ENCODE measurements at regions not wholly inside any gene's neighbourhood (a gene's known extent, or its start where the extent isn't known, plus 50 kb on each side); places are given as distances from the start of the nearest gene placed in this dataset.

DNA sequence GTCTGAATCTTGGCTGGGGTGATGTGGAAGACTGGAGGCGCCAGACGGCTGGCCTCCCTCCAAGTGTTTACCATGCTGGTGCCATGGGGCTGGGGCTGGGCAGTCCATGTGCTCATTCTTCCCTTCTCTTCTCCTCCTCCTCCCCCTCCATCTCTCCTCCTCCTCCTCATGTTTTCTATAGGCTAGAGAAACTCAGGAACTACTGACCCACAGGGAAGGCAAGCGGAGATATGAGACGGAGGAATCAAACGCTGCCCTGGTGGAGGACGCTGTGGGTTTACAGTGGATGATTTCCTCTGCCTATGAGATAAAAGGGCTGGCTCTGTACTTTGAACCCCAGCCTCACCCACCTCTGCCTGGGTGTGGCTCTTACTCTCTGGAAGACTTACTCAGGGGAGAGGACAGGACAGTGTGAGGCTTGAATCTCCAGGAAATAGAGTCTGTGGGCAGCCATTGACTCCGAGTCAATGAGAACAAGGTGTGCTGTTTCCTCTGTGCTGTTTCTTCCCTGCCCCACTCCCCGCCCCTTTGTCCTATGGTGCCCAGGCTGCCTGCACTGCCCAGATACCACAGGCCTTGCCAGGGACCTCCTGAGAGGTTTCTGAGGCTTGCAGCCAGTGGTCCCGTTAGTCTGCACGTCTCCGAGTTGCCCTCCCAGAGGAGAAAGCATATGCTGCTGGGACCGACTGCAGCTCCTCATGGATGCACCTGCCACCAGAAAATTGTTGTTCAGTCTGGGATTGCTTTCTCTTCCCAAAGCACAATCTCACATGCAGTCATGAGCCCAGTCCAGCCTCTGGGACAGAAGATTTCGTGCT, 132.6 kb upstream of the ARHGAP5 start:
- Histone ChIP-seq H3K9me3 (ENCODE audit: control insufficient read depth, insufficient read depth, low read depth, low read length) (no peaks in the 10 kb centered on the region), H3K27ac (ENCODE audit: extremely low read depth, low read depth, low read length) (no peak overlapping the region), H3K4me3 (ENCODE audit: low read depth, low read length) (no peak overlapping the region), H3K36me3 (ENCODE audit: control insufficient read depth in 2 of 2, insufficient read depth in 1 of 2, low read length in 2 of 2) (no peaks in the 10 kb centered on the region), H3K4me1 (ENCODE audit: control insufficient read depth, insufficient read depth, low read length) (peaks cover 7% of the 10 kb centered on the region)
- no peak for TF ChIP-seq ZNF2 (tag by site-specific recombination; IDR thresholded peaks at IDR 0.05)
- TF ChIP-seq ZBTB7A (tag by site-specific recombination; IDR thresholded peaks at IDR 0.05; ENCODE audit: low read depth): no peak
- no peak for TF ChIP-seq PRDM2 (tag by site-specific recombination; IDR thresholded peaks at IDR 0.05; ENCODE audit: borderline replicate concordance)
- no peak for TF ChIP-seq ZNF596 (tag by site-specific recombination; IDR thresholded peaks at IDR 0.05)
- no peak for TF ChIP-seq ZNF514 (tag by site-specific recombination; IDR thresholded peaks at IDR 0.05)
- TF ChIP-seq ZNF155 (tag by site-specific recombination; IDR thresholded peaks at IDR 0.05): no peak
- TF ChIP-seq ZNF768 (tag by site-specific recombination; IDR thresholded peaks at IDR 0.05): no peak
- no peak for TF ChIP-seq ZFP69B (tag by site-specific recombination; IDR thresholded peaks at IDR 0.05)
- no peak for TF ChIP-seq ZNF707 (tag by site-specific recombination; IDR thresholded peaks at IDR 0.05)
- ChIA-PET CTCF (interaction anchor here (0.9 kb wide), 1 partner anchor 100 kb away, joined by 3 read pairs; no protein-coding TSS in a partner anchor), POLR2A (no interaction called here)

DNA sequence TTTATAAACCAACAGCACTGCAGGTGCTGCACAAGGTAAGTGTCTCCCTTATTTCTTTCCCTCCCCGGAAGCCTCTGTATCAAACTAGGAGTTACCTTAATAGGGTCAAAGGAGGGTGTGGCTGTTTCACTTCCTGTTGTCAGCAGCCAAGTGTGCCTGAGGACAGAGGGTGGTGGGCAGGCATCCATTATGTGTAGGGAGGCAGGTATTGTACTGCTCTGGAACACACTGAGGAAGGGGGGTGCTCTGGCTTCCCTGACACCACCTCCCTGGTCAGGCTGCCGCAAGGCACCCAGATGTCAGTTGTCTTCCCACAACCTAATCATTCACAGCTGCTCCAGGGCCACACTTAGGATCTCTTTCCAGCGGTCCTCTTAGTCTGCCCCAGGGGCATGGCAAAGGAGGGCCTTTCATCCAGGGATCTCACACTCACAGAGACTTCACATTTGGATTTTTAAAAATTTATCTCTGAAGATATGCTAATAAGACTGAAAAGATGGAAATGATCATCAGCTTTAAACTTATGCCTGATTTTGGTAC, 132.0 kb upstream of the ARHGAP5 start:
- CTCF ChIA-PET: no interaction called here
- H3K4me3 ChIP-seq (ENCODE audit: low read depth, low read length): no peak overlapping the region
- POLR2A ChIA-PET: no interaction called here
- no peak overlapping the region for H3K27ac ChIP-seq (ENCODE audit: extremely low read depth, low read depth, low read length)
- H3K36me3 ChIP-seq (ENCODE audit: control insufficient read depth in 2 of 2, insufficient read depth in 1 of 2, low read length in 2 of 2): no peaks in the 10 kb centered on the region
- peaks cover 13% of the 10 kb centered on the region for H3K4me1 ChIP-seq (ENCODE audit: control insufficient read depth, insufficient read depth, low read length)
- H3K9me3 ChIP-seq (ENCODE audit: control insufficient read depth, insufficient read depth, low read depth, low read length): no peaks in the 10 kb centered on the region
- TF ChIP-seq ZNF175 (tag by site-specific recombination; IDR thresholded peaks at IDR 0.05) (no peak), KLF1 (tag by site-specific recombination; IDR thresholded peaks at IDR 0.05) (peak; percentile 34)

DNA sequence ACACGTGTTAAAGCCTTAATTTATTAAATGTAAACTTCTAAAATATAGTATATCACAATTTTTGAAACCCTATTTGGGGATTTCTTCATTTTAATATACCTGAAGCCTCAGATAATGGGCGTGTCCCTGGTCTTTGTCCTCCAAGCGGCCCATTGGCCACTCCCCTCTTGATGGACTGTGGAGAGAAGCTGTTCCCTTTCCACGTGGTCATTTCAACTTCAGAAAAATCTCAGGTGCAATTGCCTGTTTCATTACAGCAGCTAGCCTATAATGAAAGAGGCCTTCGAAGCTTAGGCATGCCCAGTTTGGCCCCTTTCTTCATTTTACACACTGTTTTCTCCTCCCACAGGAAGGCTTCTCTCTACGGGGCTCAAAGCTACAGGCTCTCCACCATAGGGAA, 131.4 kb upstream of the ARHGAP5 start:
- ChIA-PET POLR2A (no interaction called here), CTCF (no interaction called here)
- no peak overlapping the region for H3K4me3 ChIP-seq (ENCODE audit: low read depth, low read length)
- peaks cover 18% of the 10 kb centered on the region for H3K4me1 ChIP-seq (ENCODE audit: control insufficient read depth, insufficient read depth, low read length)
- no peak overlapping the region for H3K27ac ChIP-seq (ENCODE audit: extremely low read depth, low read depth, low read length)
- H3K9me3 ChIP-seq (ENCODE audit: control insufficient read depth, insufficient read depth, low read depth, low read length): no peaks in the 10 kb centered on the region
- no peaks in the 10 kb centered on the region for H3K36me3 ChIP-seq (ENCODE audit: control insufficient read depth in 2 of 2, insufficient read depth in 1 of 2, low read length in 2 of 2)
- TF ChIP-seq ZNF561 (tag by site-specific recombination; IDR thresholded peaks at IDR 0.05; ENCODE audit: borderline replicate concordance) (no peak), ZNF654 (tag by site-specific recombination; IDR thresholded peaks at IDR 0.05; ENCODE audit: low read depth) (no peak), CTCF (tag by site-specific recombination; IDR thresholded peaks at IDR 0.05) (no peak), ZNF354C (tag by site-specific recombination; IDR thresholded peaks at IDR 0.05; ENCODE audit: borderline replicate concordance, low read depth) (no peak)
- TF ChIP-seq, protein P1, sequence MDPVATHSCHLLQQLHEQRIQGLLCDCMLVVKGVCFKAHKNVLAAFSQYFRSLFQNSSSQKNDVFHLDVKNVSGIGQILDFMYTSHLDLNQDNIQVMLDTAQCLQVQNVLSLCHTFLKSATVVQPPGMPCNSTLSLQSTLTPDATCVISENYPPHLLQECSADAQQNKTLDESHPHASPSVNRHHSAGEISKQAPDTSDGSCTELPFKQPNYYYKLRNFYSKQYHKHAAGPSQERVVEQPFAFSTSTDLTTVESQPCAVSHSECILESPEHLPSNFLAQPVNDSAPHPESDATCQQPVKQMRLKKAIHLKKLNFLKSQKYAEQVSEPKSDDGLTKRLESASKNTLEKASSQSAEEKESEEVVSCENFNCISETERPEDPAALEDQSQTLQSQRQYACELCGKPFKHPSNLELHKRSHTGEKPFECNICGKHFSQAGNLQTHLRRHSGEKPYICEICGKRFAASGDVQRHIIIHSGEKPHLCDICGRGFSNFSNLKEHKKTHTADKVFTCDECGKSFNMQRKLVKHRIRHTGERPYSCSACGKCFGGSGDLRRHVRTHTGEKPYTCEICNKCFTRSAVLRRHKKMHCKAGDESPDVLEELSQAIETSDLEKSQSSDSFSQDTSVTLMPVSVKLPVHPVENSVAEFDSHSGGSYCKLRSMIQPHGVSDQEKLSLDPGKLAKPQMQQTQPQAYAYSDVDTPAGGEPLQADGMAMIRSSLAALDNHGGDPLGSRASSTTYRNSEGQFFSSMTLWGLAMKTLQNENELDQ (tag by site-specific recombination; IDR thresholded peaks at IDR 0.05; ENCODE audit: low read depth): no peak
- TF ChIP-seq, protein P2, sequence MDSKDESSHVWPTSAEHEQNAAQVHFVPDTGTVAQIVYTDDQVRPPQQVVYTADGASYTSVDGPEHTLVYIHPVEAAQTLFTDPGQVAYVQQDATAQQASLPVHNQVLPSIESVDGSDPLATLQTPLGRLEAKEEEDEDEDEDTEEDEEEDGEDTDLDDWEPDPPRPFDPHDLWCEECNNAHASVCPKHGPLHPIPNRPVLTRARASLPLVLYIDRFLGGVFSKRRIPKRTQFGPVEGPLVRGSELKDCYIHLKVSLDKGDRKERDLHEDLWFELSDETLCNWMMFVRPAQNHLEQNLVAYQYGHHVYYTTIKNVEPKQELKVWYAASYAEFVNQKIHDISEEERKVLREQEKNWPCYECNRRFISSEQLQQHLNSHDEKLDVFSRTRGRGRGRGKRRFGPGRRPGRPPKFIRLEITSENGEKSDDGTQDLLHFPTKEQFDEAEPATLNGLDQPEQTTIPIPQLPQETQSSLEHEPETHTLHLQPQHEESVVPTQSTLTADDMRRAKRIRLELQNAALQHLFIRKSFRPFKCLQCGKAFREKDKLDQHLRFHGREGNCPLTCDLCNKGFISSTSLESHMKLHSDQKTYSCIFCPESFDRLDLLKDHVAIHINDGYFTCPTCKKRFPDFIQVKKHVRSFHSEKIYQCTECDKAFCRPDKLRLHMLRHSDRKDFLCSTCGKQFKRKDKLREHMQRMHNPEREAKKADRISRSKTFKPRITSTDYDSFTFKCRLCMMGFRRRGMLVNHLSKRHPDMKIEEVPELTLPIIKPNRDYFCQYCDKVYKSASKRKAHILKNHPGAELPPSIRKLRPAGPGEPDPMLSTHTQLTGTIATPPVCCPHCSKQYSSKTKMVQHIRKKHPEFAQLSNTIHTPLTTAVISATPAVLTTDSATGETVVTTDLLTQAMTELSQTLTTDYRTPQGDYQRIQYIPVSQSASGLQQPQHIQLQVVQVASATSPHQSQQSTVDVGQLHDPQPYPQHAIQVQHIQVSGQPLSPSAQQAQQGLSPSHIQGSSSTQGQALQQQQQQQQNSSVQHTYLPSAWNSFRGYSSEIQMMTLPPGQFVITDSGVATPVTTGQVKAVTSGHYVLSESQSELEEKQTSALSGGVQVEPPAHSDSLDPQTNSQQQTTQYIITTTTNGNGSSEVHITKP (tag by site-specific recombination; IDR thresholded peaks at IDR 0.05): no peak

Measured in HEK293 (cell line).